ENCODE measurements at regions not wholly inside any gene's neighbourhood (a gene's known extent, or its start where the extent isn't known, plus 50 kb on each side); places are given as distances from the start of the nearest gene placed in this dataset.

- intact Hi-C loops (cut with micrococcal nuclease) (no loop called here), in situ Hi-C loops (cut with MboI) (no loop called here)
- Histone ChIP-seq H3K4me1 (replicated peaks in 1 of 2; ENCODE audit: control insufficient read depth in 2 of 2, insufficient read depth in 2 of 2, low read length in 2 of 2) (peaks cover 0 to 17% of the 10 kb centered on the region in 2 experiments), H3K9me3 (replicated peaks; ENCODE audit: control insufficient read depth, insufficient read depth, low read depth, low read length) (no peaks in the 10 kb centered on the region), H3K36me3 (ENCODE audit: control insufficient read depth, insufficient read depth, low read length) (no peaks in the 10 kb centered on the region), H3K79me2 (ENCODE audit: control insufficient read depth, insufficient read depth, low read length) (no peaks in the 10 kb centered on the region), H2AFZ (ENCODE audit: low read depth, low read length) (no peak overlapping the region), H3K4me3 (no peak overlapping the region), H3K27me3 (ENCODE audit: control insufficient read depth in 2 of 2, insufficient read depth in 2 of 2, low read length in 2 of 2) (peaks cover 2 to 16% of the 10 kb centered on the region in 2 experiments; a peak in 2 of 5 replicates), H3K9ac (ENCODE audit: insufficient read depth in 1 of 2, low read depth in 2 of 2, low read length in 2 of 2) (no peak overlapping the region), H3K9me1 (ENCODE audit: control insufficient read depth, insufficient read depth, low read length) (no peaks in the 10 kb centered on the region), H4K20me1 (replicated peaks; ENCODE audit: control insufficient read depth, insufficient read depth, low read length) (no peaks in the 10 kb centered on the region), H3K4me2 (ENCODE audit: insufficient read depth, low read length) (no peak overlapping the region), H3K27ac (ENCODE audit: extremely low read depth, low read depth, low read length) (no peak overlapping the region)
- TF ChIP-seq ZBTB17 (CRISPR knock-in tag; IDR thresholded peaks at IDR 0.05) (no peak), SIN3B (IDR thresholded peaks at IDR 0.05; ENCODE audit: low read depth) (no peak), JUND (IDR thresholded peaks at IDR 0.05; ENCODE audit: borderline replicate concordance, low read depth, low read length) (no peak), JUND (tag; IDR thresholded peaks at IDR 0.05; ENCODE audit: borderline replicate concordance, low read depth, low read length) (no peak), TEAD2 (tag; IDR thresholded peaks at IDR 0.05) (no peak), ZNF764 (CRISPR knock-in tag; IDR thresholded peaks at IDR 0.05; ENCODE audit: low read depth) (no peak), BHLHE40 (IDR thresholded peaks at IDR 0.05; ENCODE audit: low read length) (no peak), ZNF507 (tag; conservative IDR thresholded peaks at IDR 0.05) (no peak), CBFA2T2 (conservative IDR thresholded peaks at IDR 0.05) (no peak), NR0B1 (IDR thresholded peaks at IDR 0.05; ENCODE audit: partially characterized antibody) (no peak), ZNF589 (CRISPR knock-in tag; IDR thresholded peaks at IDR 0.05; ENCODE audit: low read depth) (no peak), CSDE1 (IDR thresholded peaks at IDR 0.05) (no peak), EWSR1 (IDR thresholded peaks at IDR 0.05; ENCODE audit: borderline replicate concordance, low read depth, partially characterized antibody) (no peak), RBM39 (optimal IDR thresholded peaks at IDR 0.05; ENCODE audit: low read depth, low read length) (no peak), KHSRP (IDR thresholded peaks at IDR 0.05) (no peak), ZNF184 (CRISPR knock-in tag; IDR thresholded peaks at IDR 0.05) (no peak)
- TF ChIP-seq, protein P1, sequence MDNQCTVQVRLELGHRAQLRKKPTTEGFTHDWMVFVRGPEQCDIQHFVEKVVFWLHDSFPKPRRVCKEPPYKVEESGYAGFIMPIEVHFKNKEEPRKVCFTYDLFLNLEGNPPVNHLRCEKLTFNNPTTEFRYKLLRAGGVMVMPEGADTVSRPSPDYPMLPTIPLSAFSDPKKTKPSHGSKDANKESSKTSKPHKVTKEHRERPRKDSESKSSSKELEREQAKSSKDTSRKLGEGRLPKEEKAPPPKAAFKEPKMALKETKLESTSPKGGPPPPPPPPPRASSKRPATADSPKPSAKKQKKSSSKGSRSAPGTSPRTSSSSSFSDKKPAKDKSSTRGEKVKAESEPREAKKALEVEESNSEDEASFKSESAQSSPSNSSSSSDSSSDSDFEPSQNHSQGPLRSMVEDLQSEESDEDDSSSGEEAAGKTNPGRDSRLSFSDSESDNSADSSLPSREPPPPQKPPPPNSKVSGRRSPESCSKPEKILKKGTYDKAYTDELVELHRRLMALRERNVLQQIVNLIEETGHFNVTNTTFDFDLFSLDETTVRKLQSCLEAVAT (IDR thresholded peaks at IDR 0.05), result no peak
- ATAC-seq, result no peak
- ChIA-PET POLR2A (interaction anchor here (0.6 to 1.2 kb wide), 3 partner anchors 11 to 104 kb away, joined by 3 read pairs; no protein-coding TSS in a partner anchor), CTCF (ENCODE audit: low intra/inter-chr PET ratio) (no interaction called here)
- no peak for DNase-seq (ENCODE audit: extremely low read depth in 1 of 4, low spot score in 3 of 4)
- FAIRE-seq, result no peak
- WGBS (ENCODE audit: insufficient coverage, low coverage, missing lambda C conversion rate), result 8% methylated on average over 10 of the region's 10 CpGs
- no TSS peak for BruUV-seq (replicated peaks)
These were observed 159.8 kb upstream of the ECI2 start for GRCh38 chr6:4295058-4295782.

Data from K562 (cell line).